K562 (cell line): ENCODE measurements at regions not wholly inside any gene's neighbourhood (a gene's known extent, or its start where the extent isn't known, plus 50 kb on each side); places are given as distances from the start of the nearest gene placed in this dataset.

ENCODE experiments used
- ATAC-seq: fragments of 200-7000 bp; cut with Tn5 transposase; 3 replicates; pipeline ENCODE4 v1.9.1; 2020; ENCODE audit warnings: moderate library complexity
- BruUV-seq: library from RNA; stranded (reverse); fragments of 400-500 nt; replicated peaks from 2 replicates; lab custom pipeline; 2021; lab: Mats Ljungman, UMichigan
- CTCF ChIA-PET: fragments of 300-600 bp; formaldehyde crosslinking; extraction: SDS; loops from one replicate; lab custom pipeline; 2021; ENCODE audit warnings: low intra/inter-chr PET ratio; lab: Yijun Ruan, JAX
- POLR2A ChIA-PET: fragments of 300-600, 350-650 bp; sonication (Branson Sonifier 250); formaldehyde crosslinking; extraction: SDS; loops from one replicate; lab custom pipeline; 2021; ENCODE audit warnings: antibody characterized with exemption, inconsistent platforms; lab: Yijun Ruan, JAX
- DNase-seq, 4 experiments: peaks; one replicate each; pipeline versions ENCODE4 v3.0.0 to v3.0.0-alpha.2; 2011 to 2018; ENCODE audit warnings: low spot score in 3 of 4, mixed read lengths in 3 of 4; ENCODE audit errors: extremely low read depth in 1 of 4
- FAIRE-seq: peaks from 2 replicates; lab custom pipeline; 2011; peaks lifted over from hg19 to GRCh38; lab: Jason Lieb, UNC
- H2AFZ ChIP-seq: 2 replicates; pipeline ENCODE4 v1.6.0; 2011; ENCODE audit warnings: low read depth, low read length, control low read depth, inconsistent platforms
- H3K27ac ChIP-seq: fragments of 200-600 bp; 3 replicates; pipeline ENCODE4 v1.8.0; 2011; ENCODE audit warnings: low read depth, mild to moderate bottlenecking, control low read depth, inconsistent platforms, low read length, moderate library complexity, mixed read lengths; ENCODE audit errors: extremely low read depth
- H3K27me3 ChIP-seq, 2 experiments: fragments of 300-600 bp in 1 of 2; 2 replicates in 1 of 2; 3 replicates in 1 of 2; pipeline versions ENCODE4 v1.6.0 to v1.8.0; 2011; ENCODE audit warnings: inconsistent platforms in 2 of 2, low read length in 2 of 2, mild to moderate bottlenecking in 1 of 2, mixed read lengths in 1 of 2, moderate library complexity in 1 of 2; ENCODE audit not compliant: control insufficient read depth in 2 of 2, insufficient read depth in 2 of 2
- H3K36me3 ChIP-seq: fragments of 300-600 bp; 3 replicates; pipeline ENCODE4 v1.8.0; 2011; ENCODE audit warnings: mild to moderate bottlenecking, low read length, inconsistent platforms; ENCODE audit not compliant: control insufficient read depth, insufficient read depth
- H3K4me1 ChIP-seq, 2 experiments: fragments of 200-600 bp in 1 of 2; replicated peaks in 1 of 2; 2 replicates in 1 of 2; 3 replicates in 1 of 2; pipeline versions ENCODE4 v1.5.1 to v1.8.0; 2011; ENCODE audit warnings: inconsistent platforms in 2 of 2, low read length in 2 of 2, mild to moderate bottlenecking in 1 of 2, mixed read lengths in 1 of 2, moderate library complexity in 1 of 2; ENCODE audit not compliant: control insufficient read depth in 2 of 2, insufficient read depth in 2 of 2
- H3K4me2 ChIP-seq: 2 replicates; pipeline ENCODE4 v1.6.1; 2011; ENCODE audit warnings: low read length, control low read depth, inconsistent platforms, mixed read lengths; ENCODE audit not compliant: insufficient read depth
- H3K4me3 ChIP-seq: fragments of 200-600 bp; sonication (generic), shearing (Covaris generic); 2 replicates; pipeline ENCODE4 v1.5.1; 2016; ENCODE audit warnings: control low read depth, inconsistent platforms
- H3K79me2 ChIP-seq: fragments of 200-600 bp; 3 replicates; pipeline ENCODE4 v1.8.0; 2011; ENCODE audit warnings: low read length, inconsistent platforms; ENCODE audit not compliant: control insufficient read depth, insufficient read depth
- H3K9ac ChIP-seq, 2 experiments: 2 replicates each; pipeline versions ENCODE4 v1.6.0 to v1.6.1; 2011; ENCODE audit warnings: low read depth in 2 of 2, low read length in 2 of 2, control low read depth in 1 of 2, inconsistent platforms in 1 of 2, mild to moderate bottlenecking in 1 of 2, mixed read lengths in 1 of 2; ENCODE audit not compliant: insufficient read depth in 1 of 2
- H3K9me1 ChIP-seq: one replicate; pipeline ENCODE4 v1.6.0; 2011; ENCODE audit warnings: inconsistent platforms, mild to moderate bottlenecking, low read length, moderate library complexity; ENCODE audit not compliant: control insufficient read depth, insufficient read depth
- H3K9me3 ChIP-seq: replicated peaks from 2 replicates; pipeline ENCODE4 v1.5.1; 2011; ENCODE audit warnings: low read depth, low read length, inconsistent platforms; ENCODE audit not compliant: control insufficient read depth, insufficient read depth
- H4K20me1 ChIP-seq: replicated peaks from 2 replicates; pipeline ENCODE4 v1.6.1; 2011; ENCODE audit warnings: low read length, inconsistent platforms, mixed read lengths; ENCODE audit not compliant: control insufficient read depth, insufficient read depth
- BCL6 ChIP-seq: fragments of 250-450 bp; sonication (Bioruptor Pico); IDR thresholded peaks from 2 replicates; pipeline ENCODE4 v1.4.0; 2020
- HDAC1 ChIP-seq, 2 experiments: fragments of 450-650 bp; IDR thresholded peaks; 2 replicates each; pipeline ENCODE4 v1.6.1; 2016 to 2017; ENCODE audit warnings: inconsistent platforms in 1 of 2, mild to moderate bottlenecking in 1 of 2, moderate library complexity in 1 of 2
- HDAC3 ChIP-seq: fragments of 450-650 bp; IDR thresholded peaks from 2 replicates; pipeline ENCODE4 v1.6.1; 2018; ENCODE audit warnings: borderline replicate concordance, mild to moderate bottlenecking, moderate library complexity; ENCODE audit not compliant: partially characterized antibody
- KDM2B ChIP-seq: fragments of 250-450 bp; sonication (Bioruptor Pico); IDR thresholded peaks from 2 replicates; pipeline ENCODE4 v1.8.0; 2021; ENCODE audit warnings: mild to moderate bottlenecking, moderate library complexity
- MYC ChIP-seq, 2 experiments: fragments of 250-450 bp in 1 of 2; sonication (Bioruptor Pico) in 1 of 2; IDR thresholded peaks; 2 replicates each; pipeline versions ENCODE4 v1.5.1 to v1.6.1; 2012 to 2021; ENCODE audit warnings: low read depth in 2 of 2, borderline replicate concordance in 1 of 2, improper control_type of control experiment in 1 of 2, low read length in 1 of 2, mild to moderate bottlenecking in 1 of 2, moderate library complexity in 1 of 2
- NCOA1 ChIP-seq: fragments of 450-650 bp; IDR thresholded peaks from 2 replicates; pipeline ENCODE4 v1.6.1; 2016; ENCODE audit warnings: low read depth
- POLR3A ChIP-seq: IDR thresholded peaks from 2 replicates; pipeline ENCODE4 v1.6.1; 2011; ENCODE audit warnings: borderline replicate concordance, mild to moderate bottlenecking, moderate library complexity; ENCODE audit not compliant: insufficient read length, insufficient read depth; ENCODE audit errors: extremely low read depth
- RFX1 ChIP-seq: fragments of 450-650 bp; IDR thresholded peaks from 2 replicates; pipeline ENCODE4 v1.6.1; 2016; ENCODE audit warnings: mild to moderate bottlenecking, moderate library complexity
- SMC3 ChIP-seq: conservative IDR thresholded peaks from 2 replicates; pipeline ENCODE4 v1.6.1; 2011; ENCODE audit warnings: low read depth, low read length, improper control_type of control experiment; ENCODE audit not compliant: insufficient read depth
- ZNF134 ChIP-seq: fragments of 250-450 bp; sonication (Bioruptor Pico); conservative IDR thresholded peaks from 2 replicates; pipeline ENCODE4 v1.4.0; 2020
- ZNF174 ChIP-seq: fragments of 250-450 bp; sonication (Bioruptor Pico); IDR thresholded peaks from 2 replicates; pipeline ENCODE4 v1.4.0; 2020; ENCODE audit warnings: mild to moderate bottlenecking
- ZNF75A ChIP-seq: fragments of 450-650 bp; formaldehyde crosslinking; IDR thresholded peaks from 2 replicates; pipeline ENCODE4 v1.4.0; 2020; ENCODE audit warnings: mild to moderate bottlenecking
- ZNF77 ChIP-seq: fragments of 250-450 bp; sonication (Bioruptor Pico); IDR thresholded peaks from 2 replicates; pipeline ENCODE4 v1.5.0; 2020
- in situ Hi-C: fragments of 300-500 bp; cut with MboI; formaldehyde crosslinking; loops from 4 replicates; pipeline ENCODE4 v1.15.0; 2018; ENCODE audit warnings: inconsistent platforms, mixed read lengths
- intact Hi-C: fragments of 100-400 bp; cut with micrococcal nuclease; formaldehyde crosslinking; loops from 2 replicates; pipeline ENCODE4 v1.14.2; 2022
- TF ChIP-seq, protein P1 (sequence below): fragments of 250-450 bp; sonication (Bioruptor Pico); IDR thresholded peaks from 2 replicates; pipeline ENCODE4 v1.5.1; 2021; ENCODE audit warnings: mild to moderate bottlenecking
- TF ChIP-seq, protein P2 (sequence below): fragments of 450-650 bp; formaldehyde crosslinking; IDR thresholded peaks from 2 replicates; pipeline ENCODE4 v1.4.0; 2020; ENCODE audit warnings: mild to moderate bottlenecking
- TF ChIP-seq, protein P3 (sequence below): fragments of 250-450 bp; sonication (Bioruptor Pico); IDR thresholded peaks from 2 replicates; pipeline ENCODE4 v1.8.0; 2022; ENCODE audit warnings: moderate library complexity, mild to moderate bottlenecking, inconsistent platforms
- TF ChIP-seq, protein P4 (sequence below): sonication (generic); formaldehyde crosslinking; IDR thresholded peaks from 2 replicates; pipeline ENCODE4 v1.8.1; 2022; ENCODE audit warnings: missing genetic modification reagents

DNA sequence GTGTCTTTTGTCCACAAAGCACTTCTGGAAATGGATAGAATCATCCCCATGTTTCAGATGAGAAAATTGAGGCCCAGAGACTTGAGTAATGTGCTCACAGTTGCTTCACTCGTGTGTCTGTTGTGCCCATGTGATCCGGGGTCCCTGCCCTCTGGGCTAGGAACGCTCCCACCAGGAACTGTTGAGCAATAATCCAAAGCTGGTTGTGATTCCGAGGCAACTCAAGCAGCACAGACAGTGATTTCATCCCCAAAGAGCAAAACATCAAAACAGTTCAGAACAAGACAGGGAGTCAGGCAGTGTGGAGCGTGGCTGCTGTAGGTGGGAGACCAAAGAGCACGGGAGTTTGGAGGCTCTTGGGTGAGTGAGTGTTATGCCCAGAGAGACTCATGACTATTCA, 205.0 kb upstream of the ASIC2 start (continued):
- TF ChIP-seq HDAC3 (no peak), HDAC1 (IDR thresholded peaks at IDR 0.05) (no peak)

DNA sequence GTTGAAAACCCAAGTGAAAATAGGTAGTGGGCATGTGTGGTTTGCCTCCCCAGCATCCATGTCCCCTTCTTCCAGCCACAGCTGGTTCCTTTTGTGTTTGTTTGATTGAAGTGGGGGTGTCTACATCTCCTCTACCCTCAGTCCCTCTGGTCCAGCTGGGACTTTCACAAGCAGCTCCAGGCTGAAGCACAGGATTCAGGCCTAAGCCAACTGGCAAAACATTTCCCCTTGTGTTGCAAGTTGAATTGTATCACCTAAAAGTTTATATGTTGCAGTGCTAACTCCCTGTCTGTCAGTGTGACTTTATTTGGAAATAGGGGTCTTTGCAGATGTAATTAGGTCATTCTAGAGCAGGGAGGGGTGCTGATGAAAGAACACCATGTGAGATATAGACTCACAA, 205.9 kb upstream of the ASIC2 start:
- Histone ChIP-seq H4K20me1 (no peaks in the 10 kb centered on the region), H2AFZ (no peak overlapping the region), H3K27me3 (peaks cover 0 to 13% of the 10 kb centered on the region in 2 experiments; a peak in 4 of 5 replicates), H3K27ac (no peak overlapping the region), H3K9ac (no peak overlapping the region), H3K9me3 (no peaks in the 10 kb centered on the region), H3K4me1 (no peaks in the 10 kb centered on the region; a peak in 1 of 5 replicates), H3K9me1 (no peaks in the 10 kb centered on the region), H3K79me2 (no peaks in the 10 kb centered on the region), H3K36me3 (no peaks in the 10 kb centered on the region), H3K4me2 (no peak overlapping the region), H3K4me3 (no peak overlapping the region)
- CTCF ChIA-PET, result no interaction called here
- DNase-seq (no peak), FAIRE-seq (no peak), ATAC-seq (no peak)
- POLR2A ChIA-PET, result no interaction called here
- TF ChIP-seq, protein P1, sequence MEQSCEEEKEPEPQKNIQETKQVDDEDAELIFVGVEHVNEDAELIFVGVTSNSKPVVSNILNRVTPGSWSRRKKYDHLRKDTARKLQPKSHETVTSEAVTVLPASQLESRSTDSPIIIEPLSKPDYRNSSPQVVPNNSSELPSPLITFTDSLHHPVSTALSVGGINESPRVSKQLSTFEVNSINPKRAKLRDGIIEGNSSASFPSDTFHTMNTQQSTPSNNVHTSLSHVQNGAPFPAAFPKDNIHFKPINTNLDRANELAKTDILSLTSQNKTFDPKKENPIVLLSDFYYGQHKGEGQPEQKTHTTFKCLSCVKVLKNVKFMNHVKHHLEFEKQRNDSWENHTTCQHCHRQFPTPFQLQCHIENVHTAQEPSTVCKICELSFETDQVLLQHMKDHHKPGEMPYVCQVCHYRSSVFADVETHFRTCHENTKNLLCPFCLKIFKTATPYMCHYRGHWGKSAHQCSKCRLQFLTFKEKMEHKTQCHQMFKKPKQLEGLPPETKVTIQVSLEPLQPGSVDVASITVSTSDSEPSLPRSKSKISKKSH, result no peak
- TF ChIP-seq MYC (IDR thresholded peaks at IDR 0.05; ENCODE audit: low read depth, low read length) (no peak), MYC (CRISPR knock-in tag; IDR thresholded peaks at IDR 0.05; ENCODE audit: borderline replicate concordance, low read depth) (no peak), POLR3A (no peak), NCOA1 (no peak), ZNF77 (CRISPR knock-in tag) (no peak), ZNF75A (CRISPR knock-in tag) (no peak), ZNF134 (CRISPR knock-in tag) (no peak), ZNF174 (CRISPR knock-in tag) (no peak), KDM2B (CRISPR knock-in tag) (no peak), SMC3 (no peak), BCL6 (CRISPR knock-in tag) (no peak), RFX1 (no peak)
- TF ChIP-seq, protein P2, sequence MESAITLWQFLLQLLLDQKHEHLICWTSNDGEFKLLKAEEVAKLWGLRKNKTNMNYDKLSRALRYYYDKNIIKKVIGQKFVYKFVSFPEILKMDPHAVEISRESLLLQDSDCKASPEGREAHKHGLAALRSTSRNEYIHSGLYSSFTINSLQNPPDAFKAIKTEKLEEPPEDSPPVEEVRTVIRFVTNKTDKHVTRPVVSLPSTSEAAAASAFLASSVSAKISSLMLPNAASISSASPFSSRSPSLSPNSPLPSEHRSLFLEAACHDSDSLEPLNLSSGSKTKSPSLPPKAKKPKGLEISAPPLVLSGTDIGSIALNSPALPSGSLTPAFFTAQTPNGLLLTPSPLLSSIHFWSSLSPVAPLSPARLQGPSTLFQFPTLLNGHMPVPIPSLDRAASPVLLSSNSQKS, result no peak
- TF ChIP-seq, protein P3, sequence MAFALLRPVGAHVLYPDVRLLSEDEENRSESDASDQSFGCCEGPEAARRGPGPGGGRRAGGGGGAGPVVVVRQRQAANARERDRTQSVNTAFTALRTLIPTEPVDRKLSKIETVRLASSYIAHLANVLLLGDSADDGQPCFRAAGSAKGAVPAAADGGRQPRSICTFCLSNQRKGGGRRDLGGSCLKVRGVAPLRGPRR, result no peak
- TF ChIP-seq, protein P4, sequence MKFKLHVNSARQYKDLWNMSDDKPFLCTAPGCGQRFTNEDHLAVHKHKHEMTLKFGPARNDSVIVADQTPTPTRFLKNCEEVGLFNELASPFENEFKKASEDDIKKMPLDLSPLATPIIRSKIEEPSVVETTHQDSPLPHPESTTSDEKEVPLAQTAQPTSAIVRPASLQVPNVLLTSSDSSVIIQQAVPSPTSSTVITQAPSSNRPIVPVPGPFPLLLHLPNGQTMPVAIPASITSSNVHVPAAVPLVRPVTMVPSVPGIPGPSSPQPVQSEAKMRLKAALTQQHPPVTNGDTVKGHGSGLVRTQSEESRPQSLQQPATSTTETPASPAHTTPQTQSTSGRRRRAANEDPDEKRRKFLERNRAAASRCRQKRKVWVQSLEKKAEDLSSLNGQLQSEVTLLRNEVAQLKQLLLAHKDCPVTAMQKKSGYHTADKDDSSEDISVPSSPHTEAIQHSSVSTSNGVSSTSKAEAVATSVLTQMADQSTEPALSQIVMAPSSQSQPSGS, result no peak
- intact Hi-C loops (no loop called here), in situ Hi-C loops (no loop called here)
- no TSS peak for BruUV-seq
